ENCODE measurements at regions not wholly inside any gene's neighbourhood (a gene's known extent, or its start where the extent isn't known, plus 50 kb on each side); places are given as distances from the start of the nearest gene placed in this dataset.

DNA sequence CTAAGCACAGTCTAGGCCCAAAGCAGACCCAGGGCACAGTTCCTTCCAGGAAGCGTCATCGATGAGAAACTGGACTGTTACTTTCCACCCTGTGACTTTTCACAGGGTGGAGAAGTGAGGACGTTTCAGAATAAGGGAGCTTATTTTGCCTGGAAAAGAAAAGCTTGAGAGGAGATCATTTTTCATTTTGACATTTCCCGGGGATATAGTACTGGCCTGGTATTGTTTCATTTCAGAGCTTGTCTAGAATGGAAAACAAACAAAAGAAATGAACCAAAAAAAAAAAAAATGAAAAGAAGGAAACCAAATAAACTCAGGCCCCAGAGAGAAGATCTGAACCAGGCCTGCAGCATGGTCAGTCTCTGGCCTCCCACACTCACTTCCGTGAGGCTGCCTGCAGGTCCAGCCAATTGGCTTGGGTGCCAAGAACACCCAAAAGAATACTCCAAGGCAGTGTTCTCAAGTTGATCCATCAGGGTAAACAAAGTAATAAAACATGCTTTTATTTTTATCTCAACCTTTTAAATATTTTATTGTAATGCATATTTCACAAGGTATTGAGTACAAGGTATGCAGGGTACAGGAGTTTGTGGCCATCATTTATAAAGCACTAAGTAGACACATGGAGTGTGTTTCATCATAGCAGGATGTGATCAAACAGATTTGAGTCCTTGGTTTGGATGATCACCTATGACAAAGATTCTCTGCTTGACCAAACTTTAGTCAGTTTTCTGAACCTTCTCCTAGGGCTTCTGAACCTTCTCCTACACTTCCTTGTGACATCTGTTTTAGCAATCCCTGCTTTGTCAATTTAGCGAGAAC, 176.9 kb upstream of the GGTLC1 start:
- DNase-seq = no peak

DNA sequence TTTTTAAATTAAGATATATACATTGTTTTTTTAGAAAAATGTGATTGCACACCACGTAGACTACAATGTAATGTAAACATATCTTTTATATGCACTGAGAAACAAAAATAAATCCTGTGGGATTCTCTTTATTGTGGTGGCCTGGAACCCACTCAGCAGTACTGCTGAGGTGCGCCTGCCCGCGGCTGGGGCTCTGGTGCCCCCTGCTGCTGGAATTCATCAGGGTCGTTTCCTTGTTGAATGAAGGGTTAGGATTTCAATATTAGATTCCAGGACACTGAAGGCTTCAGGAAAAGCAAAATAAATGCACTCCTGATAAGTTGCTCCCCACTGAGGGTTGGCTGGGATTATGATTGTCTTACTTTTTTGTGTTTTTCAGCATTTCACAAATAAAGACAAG, 175.8 kb upstream of the GGTLC1 start:
- DNase-seq = no peak

DNA sequence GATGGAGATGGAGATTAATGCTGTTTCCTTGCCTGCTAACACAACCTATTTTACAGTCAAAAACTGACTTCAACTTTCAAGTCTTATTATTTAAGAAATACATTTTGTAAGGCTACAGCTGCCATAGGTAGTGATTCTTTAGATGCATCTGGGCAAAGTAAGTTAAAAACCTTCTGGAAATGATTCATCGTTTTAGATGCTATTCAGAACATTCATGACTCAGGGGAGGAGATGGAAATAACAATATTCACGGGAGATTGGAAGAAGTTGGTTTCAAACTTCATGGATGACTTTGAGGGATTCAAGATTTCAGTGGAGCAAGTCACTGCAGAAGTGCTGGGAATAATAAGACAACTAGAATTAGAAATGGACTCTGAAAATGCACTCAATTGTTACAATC, 174.9 kb upstream of the GGTLC1 start:
- no peak for DNase-seq

DNA sequence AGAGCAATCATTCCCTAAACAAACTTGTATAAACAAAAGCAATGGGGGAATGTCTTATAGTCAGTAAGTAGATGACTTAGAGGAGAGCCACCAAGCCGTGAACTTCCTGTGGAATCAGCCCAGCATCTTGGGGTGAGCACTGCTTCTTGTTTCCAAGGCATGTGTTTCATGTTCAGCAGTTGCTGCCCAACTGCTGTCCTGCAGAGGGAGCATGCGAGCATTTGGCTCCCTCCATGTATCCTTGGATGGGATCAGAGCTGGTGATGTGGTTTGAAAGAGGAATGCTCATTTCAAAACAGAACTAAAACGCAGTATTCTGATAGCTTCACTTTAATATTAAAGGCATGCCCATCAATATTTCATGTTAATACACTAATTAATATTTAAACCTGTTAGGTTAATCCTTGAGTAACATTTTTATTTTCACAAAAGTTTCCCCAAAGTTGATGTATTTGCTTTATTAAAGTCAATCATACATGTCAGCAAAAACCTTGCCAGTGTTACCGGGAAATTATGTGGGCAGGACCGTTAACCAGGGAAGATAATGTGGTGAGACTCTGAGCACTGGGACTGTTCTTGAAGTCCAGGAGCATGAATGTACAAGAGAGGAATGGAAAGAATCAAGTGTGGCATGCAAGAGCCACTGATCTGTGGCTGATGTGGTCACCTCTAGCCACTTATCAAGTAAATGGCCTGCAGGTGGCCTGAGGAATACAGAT, 172.1 kb upstream of the GGTLC1 start:
- DNase-seq = no peak

DNA sequence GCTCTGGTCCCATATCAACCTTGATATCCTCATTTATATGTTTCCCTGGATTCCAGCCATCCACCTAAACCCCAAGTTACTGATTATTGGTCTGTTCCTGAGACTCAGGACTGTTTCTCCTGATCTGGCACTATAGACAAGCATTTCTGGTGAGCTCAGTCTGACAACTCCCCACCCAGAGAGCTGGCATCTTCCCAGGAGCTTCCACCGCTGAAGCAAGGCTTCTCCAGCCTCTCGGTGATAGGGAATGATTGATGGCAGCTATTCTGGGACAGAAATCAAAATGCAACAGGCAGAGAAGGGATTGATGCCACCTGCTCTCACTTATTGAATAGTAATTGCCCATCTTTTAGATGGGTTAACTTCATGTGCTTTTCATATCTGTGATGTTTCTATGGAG, 169.7 kb upstream of the GGTLC1 start:
- DNase-seq = no peak

DNA sequence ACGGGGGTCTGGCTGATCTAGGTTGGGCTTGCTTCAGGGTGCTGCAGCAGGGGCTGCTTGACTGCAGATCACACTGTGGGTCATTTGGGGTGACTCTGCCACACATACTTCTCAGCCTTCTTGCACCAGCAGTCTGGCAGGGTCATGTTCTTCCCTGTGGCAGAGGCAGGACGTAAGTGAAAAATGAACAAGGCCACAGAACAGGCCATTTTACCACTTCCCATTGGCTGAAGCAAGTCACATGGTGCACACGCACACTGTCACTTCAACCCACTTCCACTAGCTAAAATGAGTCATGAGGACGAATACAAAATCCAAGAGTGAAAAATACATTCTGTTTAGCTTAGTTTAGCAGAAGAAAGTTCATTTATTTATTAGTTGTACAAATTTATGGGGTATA, 168.6 kb upstream of the GGTLC1 start:
- no peak for DNase-seq

DNA sequence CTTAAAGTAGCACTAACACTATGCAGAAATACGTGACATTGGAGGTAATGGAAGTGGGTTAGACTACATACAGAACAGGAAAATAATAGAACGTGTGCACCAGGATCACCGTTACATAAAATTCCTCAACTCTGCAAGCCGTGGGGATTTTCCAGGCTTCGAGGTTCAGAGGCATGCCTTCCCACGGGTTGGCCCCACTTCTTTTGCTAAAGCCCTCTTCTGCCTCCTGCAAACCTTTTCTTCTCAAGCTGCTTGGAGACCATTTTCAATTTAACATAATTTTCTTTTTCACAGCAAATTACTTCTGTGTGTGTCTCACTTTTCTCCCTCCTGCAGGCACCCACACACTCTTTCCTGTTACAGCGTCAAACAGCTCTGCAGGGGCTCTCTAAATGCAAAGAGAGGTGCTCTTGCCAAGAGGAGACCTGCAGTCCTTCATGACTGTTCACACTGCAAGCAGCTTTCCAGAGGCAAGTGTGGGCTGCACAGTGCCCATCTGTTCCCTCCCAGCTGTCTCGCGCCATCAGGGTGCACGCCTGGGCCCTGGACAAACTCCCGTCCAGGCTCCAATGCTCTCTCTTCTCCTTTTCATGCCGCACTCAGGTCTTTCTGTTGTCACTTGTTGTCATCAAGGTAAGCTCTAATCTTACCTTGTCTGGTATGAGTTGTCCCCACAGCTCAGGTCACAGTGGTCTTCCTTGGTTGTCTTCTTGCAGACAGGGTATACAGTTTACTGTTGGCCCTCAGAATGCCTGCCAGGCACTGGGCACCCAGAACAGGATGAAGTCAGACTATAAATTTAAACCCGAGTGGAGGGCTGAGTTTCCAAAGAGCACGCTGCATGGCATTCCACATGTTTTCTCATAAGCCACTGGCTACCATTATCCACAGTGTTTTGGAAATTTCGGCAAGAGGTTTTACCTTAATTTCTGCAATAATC, 164.8 kb upstream of the GGTLC1 start:
- DNase-seq = no peak

DNA sequence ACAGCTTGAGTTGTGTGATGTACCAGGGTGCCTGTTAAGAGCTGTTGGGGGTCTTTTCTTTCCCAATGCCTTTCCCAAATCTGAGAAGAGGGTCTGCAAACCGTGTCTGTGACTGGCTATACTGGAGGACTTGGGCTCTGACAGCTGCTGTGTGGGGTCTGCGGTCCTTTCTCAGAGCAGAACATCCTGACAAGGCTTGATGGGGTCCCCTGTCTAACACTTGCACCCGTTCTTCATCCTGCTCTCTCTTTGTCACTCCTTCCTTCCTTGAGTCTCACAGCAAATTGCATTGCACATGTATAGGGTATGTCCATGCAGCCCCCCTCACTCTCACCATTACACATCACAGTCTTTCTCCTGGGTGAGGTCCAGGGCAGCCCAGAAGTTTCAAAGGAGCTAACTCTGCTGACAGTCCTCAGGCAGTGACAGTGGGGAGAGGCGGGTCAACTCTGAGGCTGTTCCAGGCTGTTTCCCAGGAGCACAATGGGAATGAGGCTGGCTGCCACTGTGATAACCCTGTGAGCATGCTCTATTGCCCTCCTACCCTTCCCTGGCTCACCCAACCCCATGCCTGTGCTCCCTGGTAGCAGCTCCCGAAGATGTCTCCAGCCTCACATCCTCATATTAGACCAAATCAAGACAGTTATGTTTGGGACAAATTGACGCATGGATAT, 163.2 kb upstream of the GGTLC1 start:
- DNase-seq = no peak

DNA sequence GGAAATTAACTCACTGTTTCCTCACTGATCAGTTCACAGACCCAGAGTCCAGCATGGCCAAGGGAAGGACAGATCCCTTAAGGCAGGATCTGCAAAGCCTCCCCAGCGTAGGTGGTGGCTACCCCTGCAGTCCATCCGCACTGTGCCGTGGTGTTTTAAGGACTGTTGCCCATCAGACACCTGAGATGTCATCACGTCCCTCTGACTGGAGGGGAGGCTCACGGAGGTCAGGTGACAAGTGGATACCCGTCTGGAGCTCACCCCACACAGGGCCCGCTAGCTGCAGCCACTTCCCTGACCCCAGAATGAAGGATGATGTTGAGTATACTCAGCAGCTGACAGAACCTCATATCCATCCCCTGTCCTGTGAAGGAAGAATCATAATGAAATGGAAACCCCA, 161.8 kb upstream of the GGTLC1 start:
- no peak for DNase-seq

DNA sequence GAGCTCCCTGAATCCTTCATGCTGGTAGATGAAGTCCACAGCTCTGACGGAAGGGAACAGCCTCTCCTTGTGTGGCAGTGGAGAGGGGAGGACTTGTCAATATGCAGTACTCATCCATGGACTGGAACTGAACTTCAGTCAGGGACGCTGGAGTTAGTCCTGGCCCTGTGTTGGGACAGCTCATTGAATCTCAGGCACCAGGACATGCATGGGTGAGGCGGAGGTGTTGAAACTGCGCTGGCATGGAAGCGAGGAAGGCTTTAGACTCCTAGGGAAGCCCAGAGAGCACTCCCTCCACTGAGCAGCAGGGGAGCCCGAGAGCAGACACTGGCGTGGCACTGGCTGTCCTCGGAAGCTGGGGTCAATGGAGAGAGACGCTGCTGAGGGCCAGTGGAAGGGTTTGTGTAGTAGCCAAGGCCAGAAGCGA, 161.3 kb upstream of the GGTLC1 start:
- no peak for DNase-seq

DNA sequence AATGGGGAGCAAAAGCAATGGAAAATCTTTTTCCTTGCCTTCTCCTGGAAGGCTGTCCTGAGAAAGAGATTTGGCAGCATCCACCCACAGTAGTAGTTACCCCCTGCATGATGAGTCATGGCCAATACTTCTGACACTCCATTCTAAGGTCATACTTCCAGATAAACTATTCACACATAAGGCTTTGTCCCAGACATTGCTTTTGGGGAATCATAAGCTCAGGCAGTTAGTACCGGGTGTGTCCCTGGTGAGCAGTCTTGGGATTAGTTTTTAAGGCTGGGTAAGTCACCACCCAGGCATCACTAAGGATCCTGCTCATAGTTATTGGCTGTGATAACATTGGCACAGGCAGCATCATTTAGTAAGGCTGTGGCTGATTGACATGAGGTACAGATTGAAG, 160.6 kb upstream of the GGTLC1 start:
- no peak for DNase-seq

DNA sequence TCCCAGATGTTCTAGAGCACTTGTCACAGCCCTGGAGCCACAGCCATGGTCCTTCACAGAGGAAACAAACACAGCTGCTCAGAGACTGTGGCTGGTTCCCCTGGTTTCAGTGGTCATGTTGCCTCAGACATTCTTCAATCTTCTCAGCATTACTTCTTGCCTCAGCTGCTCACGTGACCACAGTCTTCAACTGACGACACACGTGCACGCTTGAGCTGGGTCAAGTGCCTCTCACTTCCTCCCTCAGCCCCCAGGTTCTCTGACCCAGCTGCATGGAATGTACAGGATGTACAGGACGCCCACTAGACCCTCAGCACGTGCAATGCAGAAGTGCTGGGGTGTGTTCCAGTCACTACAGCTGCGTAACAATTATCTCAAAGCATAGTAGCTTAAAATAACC, 159.8 kb upstream of the GGTLC1 start:
- DNase-seq = no peak

DNA sequence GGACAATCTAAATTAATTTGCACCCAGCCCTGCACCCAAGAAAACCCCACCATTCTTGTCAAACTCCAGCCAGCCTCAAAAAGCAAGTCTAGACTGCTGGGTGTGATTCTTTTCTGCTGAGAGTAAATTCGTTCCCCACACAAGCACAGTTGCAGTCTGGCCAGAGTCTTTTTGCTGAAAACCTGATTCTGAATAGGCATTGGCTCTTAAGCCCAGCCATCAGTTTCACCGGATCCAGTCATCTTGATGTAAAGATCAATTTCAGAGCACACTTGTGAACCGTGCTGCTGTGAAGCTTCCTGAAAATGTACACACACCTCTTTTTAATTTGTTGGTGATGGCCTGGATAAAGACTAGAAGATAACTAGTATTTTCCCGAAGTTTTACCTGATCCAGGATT, 159.4 kb upstream of the GGTLC1 start:
- DNase-seq = no peak

DNA sequence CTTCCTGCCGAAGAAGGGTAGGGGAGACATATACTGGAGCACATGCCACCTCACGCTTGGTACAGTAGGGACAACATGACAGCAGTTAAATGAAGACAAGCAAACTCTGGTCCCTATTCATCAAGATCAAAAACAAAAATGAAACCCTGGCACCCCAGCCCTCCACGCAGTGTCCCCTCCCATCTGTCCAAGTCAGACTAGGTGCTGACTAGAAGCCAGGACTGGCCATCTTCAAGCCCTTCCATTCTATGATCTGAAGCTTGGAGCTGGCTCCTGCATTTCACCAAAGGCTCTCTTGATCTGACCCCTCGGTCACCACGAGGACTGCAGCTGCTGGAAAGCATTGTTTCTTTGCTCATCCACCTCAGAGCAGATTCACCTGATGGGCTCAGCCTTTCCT, 158.9 kb upstream of the GGTLC1 start:
- no peak for DNase-seq

DNA sequence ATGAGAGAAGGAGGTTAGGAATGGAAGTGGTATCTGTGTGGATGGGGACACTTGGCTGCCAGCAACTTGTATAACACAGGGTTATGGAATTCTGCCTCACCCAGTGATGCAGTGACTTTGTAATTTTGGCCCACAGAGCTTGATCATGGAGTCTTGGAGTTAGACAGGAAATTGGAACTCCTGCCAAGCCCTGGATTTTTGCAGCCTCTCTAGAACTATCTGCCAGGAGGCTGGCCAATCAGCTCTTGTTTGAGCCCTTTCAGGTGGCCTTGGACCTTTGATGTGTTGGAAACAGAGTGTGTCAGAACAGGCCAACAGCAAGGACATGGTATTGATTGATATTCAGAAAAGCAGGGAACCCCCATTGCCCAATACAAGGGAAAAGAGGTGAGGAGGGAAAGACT, 157.7 kb upstream of the GGTLC1 start:
- no peak for DNase-seq

DNA sequence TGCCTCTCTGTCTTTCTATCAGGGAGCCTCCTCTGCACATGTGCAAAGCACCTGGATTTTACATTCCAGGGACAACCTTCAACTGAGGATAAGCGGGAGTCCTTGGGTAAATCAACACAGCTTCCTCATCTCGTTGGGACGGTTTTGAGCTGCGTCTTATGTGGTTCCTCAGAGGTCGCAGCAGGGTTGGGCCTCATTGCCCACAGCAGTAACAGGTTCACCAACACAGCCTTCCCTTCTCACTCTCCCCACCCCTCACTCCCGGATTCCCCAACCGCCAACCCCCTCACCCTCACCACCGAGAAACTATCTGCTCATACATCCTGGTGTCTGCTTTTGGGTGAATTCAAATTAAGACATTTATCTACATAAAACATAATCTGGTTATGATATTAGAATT, 155.8 kb upstream of the GGTLC1 start:
- DNase-seq = no peak

DNA sequence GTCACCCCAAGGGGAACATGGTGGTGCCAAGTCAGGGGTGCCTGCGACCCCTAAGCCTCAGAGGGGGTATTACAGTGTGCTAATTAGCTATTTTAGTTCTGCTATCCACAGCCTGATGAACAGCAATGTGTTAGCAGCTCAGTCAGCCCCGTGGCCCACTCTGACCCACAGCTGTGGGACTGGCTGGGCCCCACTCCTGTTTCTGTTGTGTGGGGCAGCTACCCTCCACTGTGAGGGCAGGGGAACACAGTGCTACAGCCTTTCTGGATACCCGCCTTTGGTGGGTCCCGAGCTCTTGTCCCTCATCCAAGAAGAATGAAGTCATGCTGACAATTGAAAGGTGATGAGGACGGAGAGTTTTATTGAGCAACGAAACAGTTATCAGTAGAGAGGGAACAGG, 152.5 kb upstream of the GGTLC1 start:
- no peak for DNase-seq

DNA sequence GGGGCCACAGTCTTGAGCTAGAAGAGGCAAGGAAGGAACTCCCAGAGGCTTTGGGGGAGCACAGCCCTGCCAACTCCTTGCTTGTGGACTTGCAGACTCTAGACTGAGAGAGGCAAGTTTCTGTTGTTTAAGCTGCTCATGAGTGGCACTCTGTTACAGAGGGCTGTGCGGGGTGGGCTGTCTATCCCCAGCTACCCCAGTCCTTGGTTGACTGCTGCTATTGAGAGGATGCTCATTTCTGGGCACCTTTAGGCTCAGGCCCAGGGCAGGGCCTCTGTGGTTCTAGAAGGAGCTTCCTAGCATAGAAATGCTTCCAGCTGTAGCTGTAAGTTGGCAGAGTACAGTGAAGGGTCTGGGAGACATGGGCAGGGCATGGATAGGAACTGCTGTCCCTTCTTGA, 151.3 kb upstream of the GGTLC1 start:
- DNase-seq = no peak

DNA sequence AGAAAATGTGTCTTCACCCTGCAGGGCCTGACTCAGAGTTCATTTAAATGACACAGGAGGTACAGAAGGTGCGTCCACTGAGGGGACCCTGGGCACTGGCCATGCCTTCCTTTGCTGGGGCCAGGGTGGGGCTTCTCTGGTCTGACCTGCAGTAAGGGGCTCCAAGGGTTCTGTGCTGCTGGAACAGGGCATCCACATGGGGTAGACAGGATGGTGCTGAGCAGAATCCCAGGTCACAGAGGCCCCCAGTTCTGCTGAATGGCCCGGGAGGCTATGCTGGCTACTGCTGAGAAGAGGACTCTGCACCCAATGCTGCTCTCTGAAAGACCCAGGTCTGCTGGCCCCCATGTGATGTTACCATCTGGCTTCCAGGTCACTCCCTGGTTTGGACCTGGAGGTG, 150.4 kb upstream of the GGTLC1 start:
- DNase-seq = no peak

DNA sequence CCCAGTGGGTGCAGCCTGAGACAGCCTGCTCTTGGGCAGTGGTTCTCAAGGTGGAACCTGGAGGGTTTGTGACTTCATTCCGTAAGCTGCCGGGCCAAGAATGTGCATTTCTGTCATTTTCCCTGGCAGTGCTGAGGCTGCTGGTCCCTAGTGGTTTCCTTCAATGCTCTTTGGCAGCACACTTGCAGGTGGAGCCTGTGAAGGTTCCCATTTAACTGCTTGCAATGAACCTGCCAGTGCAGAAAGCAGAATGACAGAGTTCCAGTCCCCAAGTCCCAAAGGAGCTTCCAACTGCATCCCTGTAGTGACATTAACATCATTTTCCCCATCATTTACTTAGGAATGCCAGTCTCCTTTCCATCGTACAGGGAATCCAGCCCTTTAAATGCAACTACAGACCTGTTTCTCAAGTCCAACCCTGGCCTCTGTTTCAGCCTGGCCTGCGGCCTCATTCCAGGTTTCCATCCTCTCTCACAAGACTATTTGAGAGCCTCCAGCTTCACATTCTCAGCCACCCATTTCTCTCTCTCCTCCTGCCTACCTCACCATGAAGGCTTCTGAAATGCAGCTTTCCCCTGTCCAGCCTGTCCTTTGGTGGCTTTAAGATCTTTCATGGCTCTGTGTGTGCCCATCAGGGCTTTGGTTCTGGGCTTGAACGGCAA, 149.7 kb upstream of the GGTLC1 start:
- no peak for DNase-seq

DNA sequence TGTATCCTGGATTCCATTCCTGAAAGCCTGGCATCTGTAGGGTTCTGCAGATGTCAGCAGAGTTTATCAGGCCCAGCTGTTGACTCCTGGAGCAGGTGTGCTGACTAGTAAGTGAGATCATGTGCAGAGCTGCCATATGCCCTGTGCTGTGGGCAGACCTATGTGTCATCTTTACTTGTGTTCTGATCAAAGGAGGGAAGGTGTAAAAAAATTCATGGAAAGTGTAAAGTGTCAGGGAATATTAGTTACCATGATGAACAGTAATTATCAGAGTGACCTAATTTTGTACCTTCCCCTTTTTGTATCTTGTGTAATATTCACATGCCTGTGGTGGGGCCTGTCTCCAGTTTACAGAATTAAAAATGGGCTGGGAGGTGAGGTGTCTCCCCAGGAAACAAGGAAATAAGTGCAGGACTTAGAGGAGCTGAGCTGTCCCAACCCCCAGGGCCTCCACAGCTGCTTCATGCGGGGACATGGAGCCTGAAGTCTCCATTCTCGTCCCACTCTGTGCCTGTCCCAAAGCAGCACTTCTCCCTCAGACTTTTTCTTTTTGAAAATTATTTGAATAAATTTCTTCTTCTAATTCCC, 148.2 kb upstream of the GGTLC1 start:
- DNase-seq = no peak

DNA sequence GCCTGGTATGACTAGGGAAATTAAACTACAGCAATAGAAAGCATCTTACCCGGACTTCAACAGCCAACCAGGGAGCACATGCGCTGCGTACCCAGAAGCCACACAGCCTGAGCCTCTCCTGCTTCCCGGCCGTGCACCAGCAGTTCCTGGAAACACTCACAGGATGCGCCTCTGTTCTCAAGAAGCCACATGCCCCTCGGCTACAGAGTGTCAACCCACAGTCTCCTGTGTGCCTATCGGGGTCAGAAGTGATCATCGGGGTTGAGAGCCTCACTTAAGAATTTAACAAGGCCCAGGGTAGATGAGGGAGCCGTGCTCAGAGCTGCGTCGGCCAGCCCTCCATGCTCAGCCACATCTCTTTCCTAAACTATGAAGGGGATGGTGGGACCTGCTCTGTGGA, 147.2 kb upstream of the GGTLC1 start:
- DNase-seq = no peak
